Muscle of back (tissue), 3 donors: ENCODE measurements at regions not wholly inside any gene's neighbourhood (a gene's known extent, or its start where the extent isn't known, plus 50 kb on each side); places are given as distances from the start of the nearest gene placed in this dataset.
"Not testable (repeated sequence)": the region's sequence is repeated elsewhere in the genome, so short reads cannot be mapped to it uniquely, and the experiment has no call there.

Experiments used
- DNase-seq, 3 donors: peaks; one replicate each; pipeline versions ENCODE4 v3.0.0 to v3.0.0-alpha.2; 2013

DNA sequence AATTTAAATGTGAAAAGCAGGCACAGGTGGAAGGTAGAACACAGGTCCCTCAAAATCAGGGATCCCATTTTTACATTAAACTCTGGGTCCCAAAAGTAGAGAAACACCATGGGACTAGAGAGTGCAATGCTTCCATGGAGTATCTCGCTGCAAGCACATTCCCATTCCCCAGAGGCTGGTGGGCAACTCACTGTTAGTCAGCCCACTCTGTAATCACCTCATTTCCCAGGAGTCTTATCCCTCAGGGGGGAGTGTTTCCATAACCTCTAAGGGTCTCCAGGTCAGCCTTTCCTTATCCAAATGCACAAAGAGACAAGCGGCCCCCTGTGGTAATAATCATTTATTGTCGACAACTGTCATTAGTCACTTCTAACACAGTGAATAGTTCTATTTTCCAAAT is 490.1 kb upstream of the LRRC7 start:
- DNase-seq = no peak

DNA sequence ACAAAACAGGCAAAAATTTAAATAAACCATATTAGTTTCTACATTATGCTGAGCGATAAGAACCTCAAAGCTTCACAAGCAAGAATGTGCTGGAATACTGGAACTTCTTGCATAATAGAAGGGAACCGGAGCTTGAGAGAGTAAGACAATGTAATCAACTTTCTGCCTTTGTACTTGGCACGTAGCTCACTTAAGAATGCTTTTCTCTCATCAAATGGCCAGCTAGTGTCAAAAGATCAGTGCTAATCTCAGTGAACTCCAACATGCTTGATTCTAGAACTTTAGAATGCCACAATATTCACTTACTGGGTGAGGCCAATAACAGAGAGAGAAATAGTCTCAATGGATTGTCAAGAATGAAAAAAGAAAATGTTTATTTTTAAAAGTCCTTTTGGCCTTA is 486.1 kb upstream of the LRRC7 start:
- peak in 1 of 3 donors; percentile 9 for DNase-seq

DNA sequence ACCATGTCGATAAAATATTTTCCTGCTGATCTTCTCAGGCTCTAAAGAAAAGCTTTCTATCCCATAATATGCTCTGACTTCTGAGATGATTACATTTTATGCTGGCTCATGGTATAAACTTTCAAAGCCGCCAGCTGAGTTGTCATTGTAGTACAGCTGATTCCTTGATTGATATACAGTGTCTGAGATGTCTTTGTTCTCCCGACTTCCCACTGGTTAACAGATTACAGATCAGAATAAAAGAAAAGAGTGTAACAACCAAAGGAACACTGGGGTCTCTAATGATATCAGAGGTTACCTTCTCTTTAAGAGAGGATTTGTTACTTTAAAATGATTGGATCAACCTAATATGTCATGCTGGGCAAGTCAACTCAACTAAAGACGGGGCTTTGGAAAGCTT is 485.4 kb upstream of the LRRC7 start:
- DNase-seq = no peak

DNA sequence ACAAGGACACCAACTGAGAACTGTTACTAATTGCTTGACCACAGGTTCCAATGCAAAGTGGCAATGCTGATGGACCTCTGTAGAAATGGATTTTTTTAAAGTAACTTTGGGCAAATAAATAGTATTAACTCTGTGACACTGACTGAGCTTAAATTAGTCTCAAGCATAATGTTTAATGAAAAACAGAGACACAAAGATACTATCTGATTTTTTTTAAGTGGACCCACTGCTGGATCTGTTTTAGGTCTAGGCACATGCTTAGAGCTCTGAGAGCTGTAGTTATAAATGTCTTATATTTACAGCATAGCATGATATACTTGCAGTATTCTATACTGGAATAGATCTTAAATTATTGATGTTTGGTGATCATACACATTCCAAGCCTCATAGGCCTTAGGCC is 481.6 kb upstream of the LRRC7 start:
- DNase-seq = no peak

DNA sequence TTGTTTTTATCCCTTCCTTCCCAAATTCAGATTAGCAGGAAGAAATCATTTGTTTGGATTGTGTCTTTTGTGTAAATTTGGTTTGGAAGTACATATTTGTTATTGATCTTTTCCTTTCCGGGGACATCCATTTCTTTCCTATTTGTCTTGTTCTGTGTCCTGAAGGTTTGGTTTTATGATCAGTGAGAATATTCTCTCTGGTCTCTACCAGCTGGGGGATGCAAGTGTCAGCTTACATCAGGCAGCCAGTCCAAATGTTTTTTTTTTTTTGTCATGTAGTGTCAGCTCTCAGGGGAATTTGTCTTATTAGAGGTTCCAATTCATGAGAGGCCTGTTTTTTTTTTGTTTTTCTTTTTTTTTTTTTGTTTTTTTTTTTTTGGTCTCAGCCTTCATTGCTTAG is 479.2 kb upstream of the LRRC7 start:
- DNase-seq = no peak

DNA sequence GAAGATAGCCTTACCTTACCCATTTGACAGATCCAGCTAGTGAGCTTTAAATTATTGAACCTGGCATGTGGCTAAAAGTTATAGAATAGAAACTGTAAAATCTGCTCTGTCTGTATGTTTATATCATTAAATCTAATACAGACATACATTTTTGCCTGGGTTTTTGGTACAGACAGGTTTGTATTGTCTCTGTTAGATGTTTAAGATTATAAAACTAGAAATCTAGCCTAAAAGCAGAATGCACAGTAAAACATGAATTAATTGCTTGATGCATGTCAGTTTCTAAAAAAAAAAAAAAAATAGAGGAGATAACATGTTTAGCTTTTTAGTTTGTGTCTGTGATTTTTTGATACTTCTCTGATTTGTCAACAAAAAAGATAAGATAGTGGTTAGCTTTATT is 477.6 kb upstream of the LRRC7 start:
- no peak for DNase-seq

DNA sequence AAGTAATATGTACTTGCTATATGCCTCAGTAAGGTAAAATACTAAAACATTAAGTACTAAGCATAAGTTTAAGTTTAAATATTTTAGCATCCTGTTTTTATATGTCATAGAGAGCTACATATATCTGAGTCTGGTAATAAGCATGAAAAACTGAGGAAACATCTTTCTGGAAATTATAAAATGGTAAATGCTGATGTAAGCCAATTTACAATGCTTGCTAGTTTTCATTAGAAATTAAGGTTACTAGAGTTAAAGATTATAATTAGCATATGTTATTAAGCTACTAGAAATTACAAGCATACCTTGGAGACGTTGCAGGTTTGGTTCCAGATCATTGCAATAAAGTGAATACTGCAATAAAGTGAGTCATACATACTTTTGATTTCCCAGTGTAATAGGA is 477.0 kb upstream of the LRRC7 start:
- DNase-seq = no peak

DNA sequence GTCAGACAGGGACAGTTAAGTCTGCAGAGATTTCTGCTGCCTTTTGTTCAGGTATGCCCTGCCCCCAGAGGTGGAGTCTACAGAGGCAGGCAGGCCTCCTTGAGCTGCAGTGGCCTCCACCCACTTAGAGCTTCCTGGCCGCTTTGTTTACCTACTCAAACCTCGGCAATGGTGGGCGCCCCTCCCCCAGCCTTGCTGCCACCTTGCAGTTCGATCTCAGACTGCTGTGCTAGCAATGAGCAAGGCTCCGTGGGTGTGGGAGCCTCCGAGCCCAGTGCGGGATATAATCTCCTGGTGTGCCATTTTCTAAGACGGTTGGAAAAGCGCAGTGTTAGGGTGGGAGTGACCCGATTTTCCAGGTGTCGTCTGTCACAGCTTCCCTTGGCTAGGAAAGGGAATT is 465.7 kb upstream of the LRRC7 start:
- DNase-seq = not testable (repeated sequence)

DNA sequence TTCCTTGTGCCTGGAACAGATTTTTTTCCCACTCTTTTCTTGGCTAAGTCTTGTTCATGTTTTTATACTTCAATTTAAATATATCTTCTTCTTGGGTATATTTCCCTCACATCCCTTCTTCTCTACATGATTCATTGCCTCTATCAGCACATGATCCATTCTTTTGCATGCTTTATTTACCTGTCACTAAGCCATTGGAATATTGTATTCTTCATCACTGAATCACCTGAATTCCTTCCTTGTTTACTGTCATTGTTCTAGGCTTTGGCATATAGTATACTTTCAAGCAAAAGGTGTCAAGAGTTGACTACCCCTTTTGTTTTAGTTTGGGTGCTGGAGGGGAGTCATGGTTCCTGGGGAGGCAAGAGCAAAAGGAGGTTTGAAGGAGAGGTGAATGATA is 464.5 kb upstream of the LRRC7 start:
- no peak for DNase-seq

DNA sequence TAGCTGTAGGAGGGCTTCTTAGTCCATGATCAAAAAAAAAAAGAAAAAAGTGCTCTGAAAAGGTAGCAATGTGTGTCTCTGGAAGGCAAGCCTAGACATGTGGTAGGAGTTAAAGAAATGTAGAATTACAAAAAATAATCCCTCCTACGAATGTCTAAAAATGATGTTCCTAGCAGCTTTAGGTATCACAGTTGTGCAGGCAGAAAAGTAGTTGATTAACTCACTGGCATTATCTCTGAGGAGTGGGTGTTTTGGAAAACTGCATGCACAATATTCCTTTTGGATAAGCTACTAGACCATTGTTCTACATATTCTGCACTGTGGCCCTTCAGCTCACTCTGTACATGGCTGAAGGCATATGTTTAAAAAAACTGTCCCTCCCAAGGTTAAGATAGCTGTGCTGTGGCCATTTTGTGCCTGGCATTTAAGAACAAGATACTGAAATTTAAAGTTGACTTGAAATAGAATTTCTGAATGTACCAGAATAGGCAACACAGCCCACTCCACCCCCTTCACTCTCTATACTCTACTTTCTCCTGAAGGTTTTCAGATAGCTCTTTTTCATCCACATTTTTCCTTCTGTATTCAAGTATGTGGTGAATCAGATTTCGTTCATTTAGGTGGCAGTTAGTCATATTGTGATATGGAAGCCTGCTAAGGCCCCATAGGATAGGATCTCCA is 463.9 kb upstream of the LRRC7 start:
- DNase-seq = no peak

DNA sequence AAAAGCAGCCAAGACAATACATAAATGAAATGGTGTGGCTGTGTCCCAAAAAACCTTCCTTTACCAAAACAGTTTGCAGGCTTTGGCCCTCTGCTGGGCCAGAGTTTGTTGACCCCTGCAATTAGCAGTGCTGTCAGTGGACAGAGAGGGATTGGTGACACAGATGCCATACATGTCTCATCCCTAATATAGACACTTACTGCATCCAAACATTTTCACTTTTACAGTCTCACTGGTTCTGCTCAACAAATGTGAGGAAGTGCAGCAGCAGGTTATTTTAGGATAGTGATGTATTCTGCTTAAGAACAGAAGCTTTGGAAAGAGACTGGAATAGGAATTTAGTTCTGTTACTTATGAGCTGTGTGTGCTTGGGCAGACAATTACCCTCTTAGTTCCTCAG is 462.8 kb upstream of the LRRC7 start:
- no peak for DNase-seq

DNA sequence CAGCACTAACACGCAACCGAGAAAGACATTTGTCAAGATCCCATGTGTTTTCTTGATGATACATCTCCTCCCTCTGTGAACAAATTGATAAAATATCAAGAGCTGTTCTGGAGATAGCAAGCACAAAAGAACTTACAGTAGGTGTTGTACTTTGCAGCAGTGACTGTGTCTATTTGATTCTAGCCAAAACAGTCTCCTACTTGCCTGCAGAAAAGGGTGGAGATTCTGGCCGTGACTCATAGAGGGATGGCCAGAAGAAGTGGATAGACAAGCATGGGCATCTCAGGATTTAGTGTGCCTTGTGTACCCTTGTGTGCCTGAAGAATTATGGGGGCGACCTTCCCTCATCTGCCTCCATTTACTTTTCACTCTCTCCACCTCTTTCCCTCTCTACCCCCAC is 458.4 kb upstream of the LRRC7 start:
- no peak for DNase-seq

DNA sequence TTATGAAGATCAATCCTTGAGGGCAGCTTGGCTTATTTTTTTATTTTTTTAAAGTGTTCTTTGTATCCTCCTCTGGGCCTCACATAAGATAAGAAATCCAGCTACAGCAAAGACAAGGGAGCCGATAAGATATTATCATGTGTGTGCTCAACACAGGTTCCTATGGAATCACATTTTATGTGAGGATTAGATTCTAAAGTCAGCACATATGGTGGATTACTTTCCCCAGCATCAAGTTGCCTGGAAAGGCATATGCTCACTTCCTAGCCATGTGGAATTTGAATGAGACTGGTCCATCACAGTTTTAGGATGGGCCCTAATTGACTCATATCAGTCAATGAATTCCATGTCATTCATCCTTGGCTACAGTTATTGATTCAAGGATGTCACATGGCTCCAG is 456.9 kb upstream of the LRRC7 start:
- no peak for DNase-seq

DNA sequence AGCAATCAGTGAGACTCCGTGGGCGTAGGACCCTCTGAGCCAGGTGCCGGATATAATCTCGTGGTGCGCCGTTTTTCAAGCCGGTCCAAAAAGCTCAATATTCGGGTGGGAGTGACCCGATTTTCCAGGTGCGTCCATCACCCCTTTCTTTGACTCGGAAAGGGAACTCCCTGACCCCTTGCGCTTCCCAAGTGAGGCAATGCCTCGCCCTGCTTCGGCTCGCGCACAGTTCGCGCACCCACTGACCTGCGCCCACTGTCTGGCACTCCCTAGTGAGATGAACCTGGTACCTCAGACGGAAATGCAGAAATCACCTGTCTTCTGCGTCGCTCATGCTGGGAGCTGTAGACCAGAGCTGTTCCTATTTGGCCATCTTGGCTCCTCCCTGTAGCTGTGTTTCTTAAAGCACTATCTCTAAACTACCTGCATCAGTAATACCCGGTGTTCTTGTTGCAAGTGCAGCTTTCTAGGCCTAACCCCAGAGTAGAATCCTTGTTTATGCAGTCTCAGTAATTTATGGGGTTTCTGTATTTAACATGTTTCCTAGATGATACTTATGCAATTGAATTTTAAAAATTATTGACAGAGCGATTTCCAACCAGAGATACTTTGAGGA is 447.5 kb upstream of the LRRC7 start:
- DNase-seq = not testable (repeated sequence)

DNA sequence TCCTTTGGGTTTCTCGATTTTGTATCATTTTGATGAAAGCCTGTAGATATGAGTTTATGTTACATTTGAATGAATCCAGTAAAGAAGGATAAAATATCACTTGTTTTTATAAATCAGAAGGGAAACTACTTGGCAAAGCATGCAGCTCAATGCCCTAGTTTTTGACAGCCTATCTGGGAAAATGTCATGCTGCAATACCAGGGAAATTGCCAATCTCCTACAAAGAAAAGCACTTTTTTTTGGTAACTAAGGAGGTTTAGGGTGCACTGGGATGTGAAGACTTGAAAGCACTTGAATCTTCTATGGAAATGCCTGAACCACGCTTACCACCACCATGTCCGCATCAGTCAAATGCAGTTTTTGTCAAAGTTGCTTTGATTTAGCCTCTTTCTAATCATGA is 446.9 kb upstream of the LRRC7 start:
- no peak for DNase-seq

DNA sequence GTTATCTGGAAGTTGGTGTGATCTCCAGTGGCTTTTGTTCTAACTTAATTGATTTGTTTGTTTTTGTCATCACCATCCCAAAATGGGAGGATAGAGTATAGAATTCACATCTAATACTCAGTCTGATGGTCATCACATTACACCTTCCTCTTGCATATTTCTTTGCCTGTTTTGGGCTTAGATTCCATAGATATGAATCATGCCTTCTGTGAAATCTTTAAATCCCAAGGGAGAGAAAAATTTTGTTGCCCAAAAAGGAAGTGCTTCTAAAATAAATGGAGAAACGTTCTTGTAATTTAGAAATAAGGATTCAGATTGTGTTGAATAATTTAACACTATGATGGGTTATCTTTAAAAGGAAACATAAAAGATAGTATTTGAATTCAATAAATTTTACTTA is 446.0 kb upstream of the LRRC7 start:
- DNase-seq = no peak

DNA sequence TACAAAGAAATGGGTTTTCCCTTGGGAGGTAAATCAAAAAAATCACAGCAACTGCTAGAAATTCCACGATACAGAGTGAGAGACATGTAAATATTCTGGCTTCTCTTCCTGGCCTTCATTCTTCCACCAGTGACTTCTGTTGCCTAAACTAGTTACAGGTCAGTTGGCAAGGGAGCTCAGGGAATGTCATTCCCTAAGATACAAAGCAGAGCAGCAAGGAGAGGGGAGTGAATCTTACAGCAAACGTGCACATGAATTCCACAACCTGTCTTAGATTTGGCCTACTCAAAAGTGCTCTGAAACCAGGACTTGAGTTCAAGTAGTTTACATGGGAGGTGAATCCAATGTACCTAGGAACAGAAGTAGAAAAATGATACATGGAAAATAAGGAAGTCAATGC is 445.3 kb upstream of the LRRC7 start:
- no peak for DNase-seq

DNA sequence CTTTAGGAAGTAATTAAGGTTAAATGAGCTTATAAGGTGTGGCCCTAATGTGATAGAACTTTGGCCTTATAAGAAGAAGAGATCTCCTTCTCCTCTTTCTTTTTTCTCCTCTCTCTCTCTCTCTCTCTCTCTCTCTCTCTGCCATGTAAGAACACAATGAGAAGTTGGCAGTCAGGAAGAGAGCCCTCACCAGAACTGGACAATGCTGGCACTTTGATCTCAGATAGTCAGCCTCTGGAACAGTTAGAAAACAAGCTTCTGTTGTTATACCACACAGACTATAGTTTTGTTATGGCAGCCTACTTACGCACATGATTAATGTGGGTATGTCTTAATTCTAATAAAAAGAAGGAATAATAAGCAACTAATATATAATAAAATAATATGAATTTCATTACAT is 444.2 kb upstream of the LRRC7 start:
- DNase-seq = no peak

DNA sequence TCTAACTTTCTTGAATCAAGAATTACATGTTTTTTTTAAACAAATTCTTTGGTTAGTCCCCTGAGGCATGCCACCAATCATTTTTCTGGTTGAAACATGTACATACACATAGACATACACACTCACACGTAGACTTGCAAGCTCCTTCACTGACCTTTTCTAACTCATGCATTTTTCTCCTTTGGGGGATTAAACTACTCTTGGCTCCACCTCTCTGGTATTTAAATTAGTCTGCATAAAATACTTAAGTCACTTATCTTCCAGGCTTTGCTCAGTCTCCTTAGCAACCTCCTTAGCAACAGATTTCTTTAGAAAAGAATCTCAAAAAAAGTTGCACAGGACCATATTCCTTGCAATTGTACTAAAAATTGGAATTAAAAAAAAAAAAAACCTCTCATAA is 440.9 kb upstream of the LRRC7 start:
- DNase-seq = peak; percentile 39 to 76 (median 60)

DNA sequence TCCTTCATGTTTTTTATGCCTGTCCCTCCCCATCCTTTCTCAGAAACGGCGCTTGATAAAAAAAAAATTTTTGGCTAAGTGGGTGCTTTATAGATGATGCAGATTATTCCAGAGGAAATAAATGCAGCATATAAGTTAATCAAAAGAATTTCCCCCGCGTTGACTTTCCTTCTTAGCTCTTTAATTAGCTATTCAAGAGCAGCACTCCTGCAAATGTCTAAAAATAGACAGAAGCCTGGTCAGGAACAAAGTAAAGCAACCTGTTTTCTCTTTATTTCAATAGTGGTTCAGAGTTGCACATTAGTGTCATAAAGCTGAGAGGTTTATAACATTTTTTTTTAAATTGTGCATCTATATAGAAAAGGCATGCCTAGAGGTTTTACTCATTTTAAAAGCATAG is 439.5 kb upstream of the LRRC7 start:
- no peak for DNase-seq

DNA sequence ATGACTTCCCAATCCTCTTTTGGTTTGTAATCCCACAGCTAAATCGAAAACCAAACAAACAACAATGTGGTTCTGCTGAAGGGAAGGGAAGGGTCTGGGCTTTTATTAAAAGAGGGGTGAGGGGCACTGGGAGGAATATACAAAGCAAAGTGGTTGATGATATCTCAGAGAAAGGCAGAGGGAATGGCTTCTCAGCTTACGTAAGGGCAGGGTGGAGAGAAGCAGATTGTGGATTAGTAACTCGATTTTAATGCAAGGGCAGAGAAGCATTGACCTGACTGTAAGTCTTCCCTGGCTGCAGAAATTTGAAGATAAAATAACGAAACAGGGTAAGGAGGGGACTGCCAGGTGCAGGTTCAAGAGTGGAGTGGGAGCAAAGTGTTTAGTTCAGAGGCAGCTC is 438.2 kb upstream of the LRRC7 start:
- DNase-seq = no peak

DNA sequence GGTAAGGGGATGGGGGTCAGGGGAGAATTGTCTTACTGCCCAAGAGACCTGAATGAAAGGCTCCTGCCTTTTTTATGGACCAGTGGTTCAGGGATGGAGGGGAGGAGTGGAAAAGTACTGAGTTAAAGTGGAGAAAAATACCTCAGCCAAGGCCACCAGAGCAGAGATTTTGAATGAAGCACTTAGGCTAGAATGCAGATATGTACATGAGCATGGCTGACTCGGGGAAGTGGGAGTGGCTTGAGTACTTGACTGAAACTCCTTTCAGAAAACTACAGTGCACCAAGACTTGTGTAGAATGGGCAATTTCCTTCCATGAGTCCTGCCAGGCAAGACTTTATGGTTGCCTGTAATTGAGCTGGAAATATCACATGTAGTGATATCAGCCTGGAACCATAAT is 429.6 kb upstream of the LRRC7 start:
- DNase-seq = no peak

DNA sequence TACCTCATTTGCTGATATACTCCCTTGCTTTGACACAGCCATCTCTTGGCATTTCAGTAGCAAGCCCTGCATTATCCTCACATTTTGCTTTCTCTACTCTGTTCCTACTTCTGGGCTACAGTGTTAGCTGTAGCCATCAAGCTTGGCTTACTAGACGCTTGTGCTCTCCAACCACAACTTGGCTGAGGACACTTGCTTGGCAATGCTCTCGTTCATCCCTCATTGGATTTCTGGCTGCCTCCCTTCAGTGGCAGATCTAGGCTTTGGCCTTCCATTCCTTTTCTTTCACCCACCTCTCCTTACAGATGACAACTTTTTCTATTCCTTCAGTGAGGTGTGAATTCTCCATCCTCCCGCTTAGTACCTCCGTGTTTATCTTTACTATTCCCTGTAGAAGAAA is 428.7 kb upstream of the LRRC7 start:
- peak in 1 of 3 donors; percentile 20 for DNase-seq

DNA sequence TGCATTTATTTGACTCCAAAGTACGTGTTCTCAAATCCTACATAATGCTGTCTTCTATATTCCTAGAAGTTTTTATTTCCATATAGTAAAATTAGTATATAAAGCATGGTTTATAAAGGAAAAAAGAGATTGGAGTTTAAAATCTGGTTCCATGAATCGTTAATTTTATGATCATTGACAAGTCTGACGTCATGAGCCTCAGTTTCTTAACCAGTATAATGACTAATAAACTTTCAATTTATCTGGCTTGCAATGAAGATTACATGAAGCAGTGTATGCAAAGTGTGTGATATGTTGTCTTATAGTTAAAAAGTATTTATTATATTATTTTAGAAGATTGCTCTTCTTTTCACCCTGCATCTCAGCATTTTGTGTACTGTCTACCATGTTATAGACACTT is 421.4 kb upstream of the LRRC7 start:
- DNase-seq = no peak
